GM21528 (cell line): ENCODE measurements at regions not wholly inside any gene's neighbourhood (a gene's known extent, or its start where the extent isn't known, plus 50 kb on each side); places are given as distances from the start of the nearest gene placed in this dataset.

Experiments
- ATAC-seq: cut with Tn5 transposase; IDR thresholded peaks from one replicate; pipeline ENCODE4 v1.9.1; 2021; ENCODE audit warnings: mild to moderate bottlenecking, moderate library complexity; ENCODE audit not compliant: unreplicated experiment, low FRiP score

GRCh38 chr13:85742355-85742754 is 56.9 kb downstream of the SLITRK6 start:
- ATAC-seq = no peak

GRCh38 chr13:85741017-85741416 is 58.2 kb downstream of the SLITRK6 start:
- ATAC-seq = no peak

- ATAC-seq = no peak
These were observed 60.4 kb downstream of the SLITRK6 start for GRCh38 chr13:85738696-85739320.

- ATAC-seq = no peak
These were observed 61.3 kb downstream of the SLITRK6 start for GRCh38 chr13:85737952-85738351.

GRCh38 chr13:85729296-85729695 is 69.9 kb downstream of the SLITRK6 start:
- ATAC-seq = no peak

- ATAC-seq = no peak
These were observed 70.4 kb downstream of the SLITRK6 start for GRCh38 chr13:85728811-85729210.

GRCh38 chr13:85725433-85725832 is 73.8 kb downstream of the SLITRK6 start:
- ATAC-seq = no peak

- ATAC-seq = no peak
These were observed 74.4 kb downstream of the SLITRK6 start for GRCh38 chr13:85724546-85725432.

GRCh38 chr13:85719749-85720148 is 79.5 kb downstream of the SLITRK6 start:
- no peak for ATAC-seq

GRCh38 chr13:85717921-85718320 is 81.3 kb downstream of the SLITRK6 start:
- no peak for ATAC-seq

GRCh38 chr13:85710545-85710944 is 88.7 kb downstream of the SLITRK6 start:
- ATAC-seq = no peak

GRCh38 chr13:85709721-85710120 is 89.5 kb downstream of the SLITRK6 start:
- ATAC-seq = no peak

- no peak for ATAC-seq
These were observed 90.1 kb downstream of the SLITRK6 start for GRCh38 chr13:85709072-85709471.

- no peak for ATAC-seq
These were observed 98.3 kb downstream of the SLITRK6 start for GRCh38 chr13:85700906-85701305.

- no peak for ATAC-seq
These were observed 101.0 kb downstream of the SLITRK6 start for GRCh38 chr13:85698256-85698655.

- ATAC-seq = no peak
These were observed 104.2 kb downstream of the SLITRK6 start for GRCh38 chr13:85694992-85695391.

- no peak for ATAC-seq
These were observed 105.2 kb downstream of the SLITRK6 start for GRCh38 chr13:85693889-85694511.

GRCh38 chr13:85690368-85690767 is 108.9 kb downstream of the SLITRK6 start:
- no peak for ATAC-seq

- no peak for ATAC-seq
These were observed 113.8 kb downstream of the SLITRK6 start for GRCh38 chr13:85685436-85685835.

GRCh38 chr13:85675151-85675907 is 123.9 kb downstream of the SLITRK6 start:
- no peak for ATAC-seq

GRCh38 chr13:85671336-85671735 is 127.9 kb downstream of the SLITRK6 start:
- ATAC-seq = no peak
